Astrocyte (in vitro differentiated cells and primary cell): ENCODE measurements at regions not wholly inside any gene's neighbourhood (a gene's known extent, or its start where the extent isn't known, plus 50 kb on each side); places are given as distances from the start of the nearest gene placed in this dataset.

Experiments
- EZH2 ChIP-seq: IDR thresholded peaks from 2 replicates; pipeline ENCODE4 v1.6.1; 2012; ENCODE audit warnings: mild to moderate bottlenecking, low read length, inconsistent platforms; ENCODE audit not compliant: insufficient read depth
- TF ChIP-seq, protein P1 (sequence below): IDR thresholded peaks from 2 replicates; pipeline ENCODE4 v1.5.1; 2011; ENCODE audit warnings: low read depth, mild to moderate bottlenecking, inconsistent platforms, low read length, moderate library complexity; ENCODE audit not compliant: insufficient read depth

DNA sequence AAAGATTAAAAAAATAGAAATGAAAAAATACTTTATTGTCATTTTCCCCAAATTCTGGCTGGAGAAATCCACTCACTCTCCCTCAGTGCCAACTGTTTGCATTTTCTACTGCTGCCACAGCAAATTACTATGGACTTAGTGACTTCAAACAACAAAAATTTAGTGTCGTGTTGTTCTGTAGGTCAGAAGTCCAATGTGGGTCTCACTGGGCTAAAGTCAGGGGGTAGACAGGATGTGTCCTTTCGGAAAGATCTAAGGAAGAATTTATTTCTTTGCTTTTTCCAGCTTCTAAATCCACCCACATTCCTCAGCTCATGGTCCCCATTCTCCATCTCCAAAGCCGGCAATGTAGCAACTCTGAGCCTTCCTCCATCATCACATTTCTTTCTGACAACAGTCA lies 453.3 kb downstream of the KIF16B start:
- TF ChIP-seq, protein P1, sequence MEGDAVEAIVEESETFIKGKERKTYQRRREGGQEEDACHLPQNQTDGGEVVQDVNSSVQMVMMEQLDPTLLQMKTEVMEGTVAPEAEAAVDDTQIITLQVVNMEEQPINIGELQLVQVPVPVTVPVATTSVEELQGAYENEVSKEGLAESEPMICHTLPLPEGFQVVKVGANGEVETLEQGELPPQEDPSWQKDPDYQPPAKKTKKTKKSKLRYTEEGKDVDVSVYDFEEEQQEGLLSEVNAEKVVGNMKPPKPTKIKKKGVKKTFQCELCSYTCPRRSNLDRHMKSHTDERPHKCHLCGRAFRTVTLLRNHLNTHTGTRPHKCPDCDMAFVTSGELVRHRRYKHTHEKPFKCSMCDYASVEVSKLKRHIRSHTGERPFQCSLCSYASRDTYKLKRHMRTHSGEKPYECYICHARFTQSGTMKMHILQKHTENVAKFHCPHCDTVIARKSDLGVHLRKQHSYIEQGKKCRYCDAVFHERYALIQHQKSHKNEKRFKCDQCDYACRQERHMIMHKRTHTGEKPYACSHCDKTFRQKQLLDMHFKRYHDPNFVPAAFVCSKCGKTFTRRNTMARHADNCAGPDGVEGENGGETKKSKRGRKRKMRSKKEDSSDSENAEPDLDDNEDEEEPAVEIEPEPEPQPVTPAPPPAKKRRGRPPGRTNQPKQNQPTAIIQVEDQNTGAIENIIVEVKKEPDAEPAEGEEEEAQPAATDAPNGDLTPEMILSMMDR, result no peak
- no peak for TF ChIP-seq EZH2
